Activated CD8-positive, alpha-beta memory T cell treated with anti-CD3 and anti-CD28 coated beads, Interleukin-2, amount 50 U/mL, for 24 hours (primary cell): ENCODE measurements at regions not wholly inside any gene's neighbourhood (a gene's known extent, or its start where the extent isn't known, plus 50 kb on each side); places are given as distances from the start of the nearest gene placed in this dataset.

Source experiments
- DNase-seq: peaks from one replicate; pipeline ENCODE4 v3.0.0-alpha.2; 2020; ENCODE audit errors: extremely low read depth

DNA sequence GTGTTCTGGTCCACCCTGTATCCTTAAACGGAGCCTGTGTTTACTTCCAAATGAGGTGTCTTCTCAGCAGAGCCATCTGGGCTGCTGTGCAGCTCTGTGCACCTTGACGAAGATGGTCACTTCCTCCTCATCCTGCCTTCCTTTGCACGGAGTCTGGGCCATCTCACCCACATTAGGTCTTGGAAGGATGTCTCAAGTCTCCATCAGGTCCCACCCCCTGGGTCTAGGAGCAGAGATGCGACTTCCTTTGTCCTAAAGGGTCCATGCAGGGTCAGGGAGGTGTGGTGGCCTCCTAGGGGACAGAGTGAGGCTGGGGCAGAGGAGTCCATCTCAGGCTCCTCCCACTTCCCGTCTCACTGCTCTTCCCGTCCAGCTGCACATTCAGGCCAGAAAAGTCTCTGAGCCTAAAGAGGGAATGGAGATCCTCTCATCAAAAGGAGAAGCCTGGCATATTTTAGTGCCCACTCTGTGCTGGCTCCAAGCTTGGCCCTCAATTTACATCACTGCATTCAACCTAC is 209.2 kb downstream of the MATN1 start:
- no peak for DNase-seq

DNA sequence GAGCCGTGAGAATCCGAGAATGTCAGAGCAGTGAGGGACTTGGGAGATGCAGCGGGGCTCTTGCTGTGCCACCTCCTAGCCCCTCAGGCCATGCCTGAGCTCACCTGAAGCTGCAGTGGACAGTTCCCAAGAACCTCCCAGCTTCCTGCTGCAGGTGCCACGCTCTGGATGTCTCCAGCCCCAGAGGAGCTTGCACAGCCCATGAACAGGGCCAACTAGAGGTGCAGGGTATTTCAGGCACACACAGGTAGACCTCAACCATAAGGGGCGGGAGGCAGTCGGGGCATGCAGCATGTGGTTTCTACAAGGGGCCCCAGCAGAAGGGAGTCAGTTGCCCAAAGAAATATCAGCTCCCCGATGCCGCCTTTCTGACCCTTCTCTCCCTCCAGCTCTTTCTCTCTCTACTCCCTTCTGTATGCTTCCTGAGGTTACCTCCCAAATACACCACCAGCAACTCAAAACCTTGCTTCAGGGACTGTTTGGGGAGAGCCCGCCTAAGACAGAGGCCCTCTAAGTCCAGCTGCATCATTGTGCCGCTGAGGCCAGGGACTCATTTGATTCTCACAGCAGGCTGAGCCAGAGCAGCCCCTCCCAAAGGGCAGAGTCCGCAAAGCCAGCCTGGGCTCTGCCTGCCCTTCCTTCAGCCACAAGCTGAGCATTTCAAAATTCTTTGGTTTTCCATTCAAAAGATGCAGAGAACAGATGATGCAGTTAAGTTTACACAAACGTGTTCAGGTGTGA is 209.8 kb downstream of the MATN1 start:
- DNase-seq, result no peak

DNA sequence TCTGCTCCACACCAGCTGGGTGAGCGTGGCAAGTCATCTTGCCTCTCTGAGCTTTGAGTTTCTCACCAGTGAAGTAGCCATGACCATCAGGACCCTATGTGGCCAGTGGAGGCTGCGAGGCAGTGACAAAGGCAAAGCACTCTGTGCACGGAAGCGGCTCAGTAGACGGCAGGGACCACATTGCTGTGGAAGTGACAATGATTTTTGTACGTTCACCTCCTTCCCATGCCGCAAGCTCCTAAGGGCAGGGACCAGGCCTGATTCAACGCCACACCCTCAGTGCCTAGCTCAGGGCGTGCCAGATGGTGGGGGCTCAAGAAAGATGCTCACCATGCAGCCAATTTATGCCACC is 210.5 kb downstream of the MATN1 start:
- DNase-seq, result no peak

DNA sequence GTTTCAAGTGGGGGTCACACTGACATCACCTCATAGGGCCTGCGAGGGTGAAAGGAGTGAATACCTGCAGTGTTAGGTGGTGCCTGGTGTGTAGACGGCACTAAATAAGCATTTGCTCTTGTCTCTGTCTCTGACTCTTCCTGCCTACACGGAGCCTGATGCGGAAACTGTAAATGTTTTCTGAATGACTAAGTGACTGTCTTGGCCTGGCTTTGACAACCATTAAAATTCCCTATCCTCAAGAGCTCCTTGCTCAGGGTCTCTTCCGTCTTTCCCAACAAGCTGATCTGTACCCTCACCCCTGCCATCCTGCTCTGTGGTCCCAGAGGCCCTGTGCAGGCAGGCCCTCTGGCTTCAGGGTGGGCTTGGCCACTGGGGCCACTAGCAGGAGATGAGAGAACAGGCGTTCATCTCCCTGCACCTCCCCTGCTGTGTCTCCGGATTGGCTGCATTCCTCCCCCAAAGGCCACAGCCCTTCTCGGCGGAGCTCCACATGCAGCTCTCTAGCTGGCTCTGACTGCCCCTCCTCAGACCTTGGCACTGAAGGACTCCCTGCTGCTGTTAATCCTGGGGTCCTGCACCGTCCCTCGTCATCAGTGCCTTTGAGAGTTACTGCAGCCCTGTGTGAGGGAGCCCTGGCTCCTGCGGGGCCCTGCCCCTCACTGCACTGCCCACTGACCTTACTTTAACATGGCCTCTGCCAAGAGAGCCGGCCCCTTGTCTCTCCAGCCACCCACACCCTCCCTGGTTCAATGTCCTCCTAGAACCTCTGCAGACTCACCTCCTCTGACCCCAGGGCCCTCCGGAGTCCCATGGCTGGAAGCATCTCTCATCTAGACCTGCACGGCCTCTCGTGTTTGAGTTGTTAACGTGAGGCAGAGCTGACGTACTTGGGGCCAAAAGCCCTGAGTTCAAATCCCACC is 211.1 kb downstream of the MATN1 start:
- no peak for DNase-seq

DNA sequence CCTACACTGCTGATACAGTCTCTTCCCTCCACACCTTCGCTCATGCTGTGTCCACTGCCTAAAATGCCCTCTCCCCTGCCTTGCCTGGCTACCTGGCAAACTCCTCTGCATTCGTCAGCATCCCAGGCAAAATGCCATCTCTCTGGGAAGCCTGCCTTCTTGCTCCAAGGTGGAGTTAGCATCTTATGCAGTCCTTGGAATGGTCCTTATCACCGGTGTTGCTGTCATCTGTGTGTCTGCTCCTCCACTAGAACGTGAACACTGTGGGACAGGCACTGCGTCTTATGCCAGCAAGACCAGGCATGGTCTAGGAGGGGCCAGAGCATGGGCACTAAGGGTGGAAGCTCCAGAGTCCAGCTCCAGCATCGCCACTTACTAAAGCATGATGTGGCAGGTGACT is 211.8 kb downstream of the MATN1 start:
- no peak for DNase-seq

DNA sequence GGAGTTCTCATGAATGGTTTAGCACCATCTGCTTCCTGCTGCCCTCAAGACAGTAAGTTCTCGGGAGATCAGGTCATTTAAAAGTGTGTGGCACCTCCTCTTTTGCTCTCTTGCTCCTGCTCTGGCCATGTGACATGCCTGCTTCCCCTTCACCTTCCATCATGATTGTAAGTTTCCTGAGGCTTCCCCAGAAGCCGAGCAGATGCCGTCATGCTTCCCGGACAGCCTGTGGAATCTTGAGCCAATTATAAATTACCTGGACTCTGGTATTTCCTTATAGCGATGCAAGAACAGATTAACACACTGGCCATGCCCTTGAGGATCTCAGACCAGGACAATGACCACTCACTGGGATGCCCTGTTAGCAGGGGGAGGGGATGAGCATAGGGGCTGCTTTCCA is 212.3 kb downstream of the MATN1 start:
- no peak for DNase-seq

DNA sequence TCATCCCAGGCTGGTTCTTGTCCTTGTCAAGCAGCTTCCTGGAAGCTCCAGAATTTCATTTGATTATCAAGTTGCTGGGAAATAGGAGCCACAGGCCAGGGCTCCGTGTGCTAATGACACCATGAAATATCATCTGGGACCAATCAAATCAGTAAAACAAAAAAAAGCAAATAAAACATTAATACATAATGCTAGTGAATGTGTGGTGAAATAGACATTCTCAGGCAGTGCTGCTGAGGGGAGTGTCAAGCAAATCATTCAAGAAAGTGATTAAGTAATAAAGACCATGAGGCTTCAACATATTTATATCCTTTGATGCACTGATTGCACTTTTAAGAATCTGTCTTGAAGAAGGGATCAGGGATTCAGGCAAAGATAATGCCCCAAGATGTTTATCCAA is 213.7 kb downstream of the MATN1 start:
- no peak for DNase-seq

DNA sequence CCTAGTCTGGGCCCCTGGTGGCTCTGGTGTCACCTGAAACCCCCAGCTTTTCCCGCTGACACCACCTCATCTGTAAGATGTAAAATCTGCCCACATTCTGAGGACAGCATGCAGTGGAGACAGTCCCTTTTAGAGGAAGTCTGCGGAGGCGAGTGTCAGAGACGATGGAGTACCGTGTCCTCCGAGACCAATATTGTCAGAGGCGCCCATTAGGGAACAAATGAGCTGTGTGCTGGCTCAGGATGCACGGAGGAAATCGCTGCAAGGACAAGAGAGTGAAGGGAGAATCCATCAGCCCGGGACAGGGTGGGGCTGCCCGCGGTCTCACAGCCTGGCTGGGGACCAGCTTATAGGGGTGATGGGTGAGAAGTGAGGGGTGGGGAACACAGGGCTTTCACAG is 214.8 kb downstream of the MATN1 start:
- DNase-seq, result no peak

DNA sequence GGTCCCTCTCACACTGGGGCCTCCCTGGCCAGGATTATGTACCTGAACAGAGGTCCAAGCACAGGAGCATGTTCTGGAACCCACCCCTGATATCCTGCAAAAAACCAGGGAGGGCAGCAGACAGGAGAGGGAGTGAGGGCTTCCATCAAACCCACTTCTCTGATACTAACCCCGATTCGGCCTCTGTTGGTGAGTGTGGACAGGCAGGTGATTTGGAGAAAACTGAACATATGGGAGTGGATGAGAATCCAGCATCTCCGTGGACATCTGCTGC is 215.3 kb downstream of the MATN1 start:
- DNase-seq, result no peak

DNA sequence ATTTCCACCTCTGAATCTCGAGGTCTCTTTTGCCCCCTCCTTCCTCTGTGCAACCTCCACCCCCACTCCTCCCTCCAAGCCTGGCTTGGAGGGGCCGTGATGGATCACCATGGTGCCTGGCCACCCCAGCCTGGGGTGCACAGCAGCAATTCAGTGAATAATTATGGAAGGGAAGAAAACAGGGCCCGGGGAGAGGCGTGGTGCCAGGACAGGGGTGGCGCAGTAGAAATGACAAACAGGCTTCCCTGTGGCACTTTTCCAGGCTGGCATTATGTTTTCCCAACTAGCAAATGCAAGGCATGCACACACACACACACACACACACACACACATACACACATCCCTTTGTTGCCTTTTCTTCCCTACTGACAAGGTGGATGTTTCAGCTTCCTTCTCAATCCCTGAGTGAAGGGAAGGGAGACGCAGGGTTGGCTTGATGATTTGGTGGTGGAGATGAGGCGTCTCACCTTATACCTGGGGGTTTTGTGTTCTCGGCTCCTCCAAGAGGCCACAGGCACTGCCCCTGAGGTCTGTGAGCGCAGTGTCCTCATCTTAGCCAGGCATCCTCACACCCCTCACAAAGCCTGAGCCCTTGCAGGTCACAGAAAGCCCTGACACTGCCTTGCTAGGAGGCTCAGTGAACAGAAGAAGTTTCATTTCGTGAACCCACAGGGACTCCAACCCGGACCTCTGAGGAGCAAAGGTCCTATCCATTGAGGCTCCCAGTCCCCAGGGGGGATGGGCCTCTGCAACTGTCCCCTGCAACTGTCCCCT is 215.8 kb downstream of the MATN1 start:
- DNase-seq, result no peak

DNA sequence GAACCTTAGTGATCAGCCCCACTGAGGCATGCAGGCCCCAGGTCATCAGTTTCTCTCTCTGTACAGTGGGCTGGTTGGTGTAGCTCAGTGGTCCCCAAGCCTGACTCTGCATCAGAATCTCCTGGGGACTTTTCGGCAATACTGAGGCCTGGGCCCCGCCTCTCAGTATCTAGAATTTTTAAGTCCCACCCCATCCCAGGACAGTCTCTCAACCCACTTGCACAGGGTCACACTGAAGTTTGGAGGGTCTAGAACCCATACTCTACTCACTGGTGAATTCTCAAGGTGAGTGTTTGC is 216.4 kb downstream of the MATN1 start:
- no peak for DNase-seq

DNA sequence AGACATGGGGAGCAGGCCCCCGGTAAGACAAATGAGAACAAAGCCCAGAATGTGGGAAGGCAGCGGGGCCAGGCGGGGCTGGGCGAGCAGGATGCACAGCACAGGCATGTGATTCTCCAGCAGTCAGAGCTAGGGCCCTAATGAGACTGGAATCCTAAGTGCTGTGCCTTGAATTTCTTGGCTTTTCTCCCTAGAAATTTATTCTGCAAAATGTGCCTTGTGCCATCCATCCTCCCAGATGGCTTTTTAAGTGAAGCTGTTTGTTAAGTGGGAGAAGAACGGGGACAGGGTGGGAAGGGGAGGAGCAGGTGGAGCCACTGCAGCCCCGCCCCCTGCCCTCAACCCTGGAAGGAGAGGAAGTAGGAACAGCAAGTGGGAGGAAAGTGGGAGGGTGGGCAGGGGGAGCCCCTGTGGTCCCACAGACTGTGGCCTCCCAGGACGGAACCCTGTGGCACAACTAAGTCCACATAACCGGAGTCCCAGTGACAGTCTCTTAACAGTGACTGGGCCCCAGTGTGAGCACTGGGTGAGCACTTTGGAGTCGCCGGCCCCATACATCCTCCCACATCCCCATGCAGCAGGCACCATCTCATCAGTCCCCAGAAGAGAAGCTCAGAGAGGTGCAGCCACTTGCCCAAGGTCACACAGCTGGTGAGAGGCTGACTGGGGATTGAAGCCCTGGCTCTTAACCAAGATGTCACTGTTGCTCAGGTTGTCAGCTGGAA is 216.9 kb downstream of the MATN1 start:
- no peak for DNase-seq

DNA sequence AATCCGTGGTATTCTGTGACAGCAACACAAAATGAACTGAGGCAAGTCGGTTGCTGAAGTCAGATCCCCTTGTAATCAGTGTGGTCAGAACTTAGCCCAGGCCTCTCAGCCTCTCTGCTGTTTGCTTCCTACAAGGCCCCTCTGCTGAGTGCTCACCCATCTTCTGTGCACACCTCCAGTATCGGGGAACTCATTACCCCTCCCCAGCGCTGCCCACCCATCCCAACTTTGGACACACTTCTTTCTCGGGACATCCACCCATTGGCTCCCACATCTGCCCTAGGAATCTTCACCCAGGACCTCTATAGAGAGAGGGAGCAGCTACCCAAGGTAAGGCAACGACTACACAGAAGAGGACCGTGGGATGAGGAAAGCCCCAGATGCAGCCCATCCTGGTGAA is 217.5 kb downstream of the MATN1 start:
- DNase-seq, result no peak

DNA sequence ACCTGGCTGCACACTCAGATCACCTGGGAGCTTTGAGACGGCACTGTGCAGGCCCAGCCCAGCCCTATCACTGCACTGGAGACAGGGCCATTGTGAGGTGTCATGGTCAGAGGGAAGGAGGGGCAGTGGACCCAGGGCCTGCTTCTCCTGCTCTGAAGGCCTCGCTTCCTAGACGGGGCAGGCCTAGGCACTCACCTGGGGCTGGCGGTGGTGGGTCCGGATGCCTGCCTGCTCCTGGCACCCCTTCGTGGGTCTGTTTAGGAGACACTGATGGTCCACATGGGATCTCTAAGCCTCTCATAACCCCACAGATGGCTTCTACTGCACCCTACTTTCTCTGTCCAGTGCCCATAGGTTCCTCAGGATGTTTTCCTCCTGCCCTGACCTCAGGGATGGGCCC is 230.9 kb downstream of the MATN1 start:
- DNase-seq, result no peak

DNA sequence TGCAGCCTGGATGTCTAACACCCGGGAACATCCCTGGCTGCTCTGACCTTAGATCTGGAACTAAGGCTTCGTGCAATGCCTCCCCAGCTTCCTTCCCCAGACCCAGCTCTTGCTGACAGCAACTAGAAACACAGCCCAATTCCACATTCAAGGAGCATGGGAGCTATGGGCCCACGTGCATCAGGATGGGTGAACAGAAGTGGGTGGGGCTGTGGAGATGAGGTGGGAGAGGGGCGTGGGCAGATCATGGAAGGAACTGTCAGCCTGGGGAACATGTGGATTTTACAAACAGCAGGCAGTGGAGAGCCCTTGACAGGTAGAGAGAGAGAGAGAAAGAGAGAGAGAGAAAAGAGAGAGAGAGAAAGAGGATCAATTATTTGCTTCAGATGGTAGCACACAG is 231.6 kb downstream of the MATN1 start:
- no peak for DNase-seq

DNA sequence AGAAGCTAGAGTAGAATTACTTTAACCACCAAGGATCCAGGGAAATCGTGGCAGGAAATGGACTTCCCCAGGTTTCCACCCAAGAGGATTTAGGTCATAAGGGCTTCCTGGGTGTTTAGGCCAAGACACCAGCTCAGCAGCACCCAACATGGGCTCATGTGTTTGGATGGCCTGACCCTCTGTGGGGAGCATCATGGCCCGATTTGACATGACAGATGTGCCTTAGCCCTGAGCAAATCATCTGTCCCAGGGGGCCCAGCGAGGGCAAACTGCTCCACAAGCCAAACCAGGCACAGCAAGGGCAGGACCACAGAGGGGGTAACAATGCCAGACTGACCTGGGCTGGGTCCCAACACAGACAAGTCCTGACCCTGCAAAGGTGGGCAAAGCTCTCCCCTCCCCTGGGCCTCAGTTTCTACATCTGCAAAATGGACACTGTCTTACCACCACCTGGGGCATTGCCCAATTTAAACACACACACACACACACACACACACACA is 232.8 kb downstream of the MATN1 start:
- DNase-seq, result no peak

DNA sequence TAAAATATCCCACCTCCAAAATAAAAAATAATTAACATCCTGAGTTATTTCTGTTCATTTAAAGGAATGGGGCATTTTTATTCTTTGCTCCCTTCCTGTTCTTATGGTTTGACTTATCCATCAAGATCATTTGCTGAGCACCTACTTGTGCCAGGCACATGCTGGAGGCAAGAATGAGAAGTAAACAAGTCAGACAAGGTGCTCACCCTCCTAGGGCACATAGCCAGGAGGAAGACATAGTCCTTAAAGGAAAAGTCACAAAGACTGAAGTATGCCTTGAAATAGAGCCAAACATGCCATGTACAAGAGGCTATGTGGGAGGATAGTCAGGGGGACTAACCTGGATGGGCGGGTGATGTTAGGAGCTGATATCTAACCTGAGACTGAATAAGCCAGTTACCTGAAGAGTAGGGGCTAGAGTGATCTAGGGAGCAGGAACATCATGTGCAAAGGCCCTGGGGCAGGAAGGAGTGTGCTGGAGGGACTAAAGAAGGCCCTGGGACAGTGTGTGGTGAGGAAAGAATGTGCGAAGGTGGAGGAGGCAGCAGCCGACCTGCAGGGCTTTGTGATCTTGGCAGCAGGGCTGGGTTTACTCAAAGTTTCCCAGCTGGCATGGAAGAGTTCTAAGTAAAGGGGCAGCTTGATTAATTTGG is 233.5 kb downstream of the MATN1 start:
- DNase-seq, result no peak

DNA sequence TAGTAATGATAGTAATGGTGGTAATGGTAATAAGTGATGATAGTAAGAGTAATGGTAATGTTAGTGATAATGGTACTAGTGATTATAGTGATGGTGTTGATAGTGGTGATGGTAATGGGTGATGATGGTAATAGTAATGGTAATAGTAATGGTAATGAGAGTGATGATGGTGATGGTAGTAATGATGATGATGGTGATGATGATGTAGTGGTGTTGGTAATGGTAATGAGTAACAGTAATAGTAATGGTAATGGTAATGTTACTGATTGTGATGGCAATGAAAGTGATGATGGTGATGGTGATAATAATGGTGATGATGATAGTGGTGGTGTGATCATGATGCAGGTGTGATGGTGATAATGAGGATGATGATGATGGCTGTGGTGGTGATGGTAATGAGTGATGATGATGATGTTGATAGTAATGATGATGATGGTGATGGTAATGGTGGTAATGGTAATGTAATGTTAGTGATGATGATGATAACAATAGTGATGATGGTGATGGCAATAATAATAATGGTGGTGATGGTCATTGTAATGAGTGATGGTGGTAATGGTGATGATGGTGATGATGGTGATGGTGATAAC is 235.0 kb downstream of the MATN1 start:
- no peak for DNase-seq

DNA sequence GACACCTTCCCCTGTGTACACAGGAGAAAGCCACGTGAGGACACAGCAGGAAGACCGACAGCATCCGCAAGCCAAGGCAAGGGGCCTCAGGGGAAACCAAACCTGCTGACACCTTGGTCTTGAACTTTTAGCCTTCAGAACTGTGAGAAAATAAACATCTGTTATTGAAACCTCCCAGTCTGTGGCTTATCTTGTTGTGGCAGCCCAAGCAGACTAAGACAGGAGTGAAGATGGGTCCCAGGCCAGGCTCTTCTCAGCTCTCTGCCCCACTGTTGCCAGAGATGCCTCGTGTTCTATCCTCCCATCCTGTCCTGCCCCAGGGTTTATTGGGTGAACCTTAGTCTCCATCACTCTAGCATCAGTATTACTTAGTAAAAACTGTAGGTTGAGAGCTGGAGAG is 236.3 kb downstream of the MATN1 start:
- no peak for DNase-seq

DNA sequence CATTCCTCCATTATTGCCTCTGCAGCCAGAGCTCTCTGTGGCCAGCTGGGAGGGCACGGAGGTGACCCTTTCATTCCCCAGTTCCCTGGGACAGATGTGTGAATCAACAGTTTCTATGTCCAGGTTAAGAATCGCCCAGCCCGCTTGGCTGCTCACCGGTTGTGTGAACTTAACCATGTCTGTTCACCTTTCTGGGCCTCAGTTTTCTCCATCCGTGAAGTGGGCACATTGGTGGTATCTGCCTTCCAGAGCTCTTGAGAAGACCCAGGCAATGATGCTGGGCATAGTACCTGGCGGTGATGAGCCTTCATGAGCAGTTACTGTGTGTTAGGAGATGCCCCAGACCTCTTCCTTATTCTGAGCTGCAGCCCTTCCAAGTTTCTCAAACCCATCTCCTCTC is 238.3 kb downstream of the MATN1 start:
- no peak for DNase-seq

DNA sequence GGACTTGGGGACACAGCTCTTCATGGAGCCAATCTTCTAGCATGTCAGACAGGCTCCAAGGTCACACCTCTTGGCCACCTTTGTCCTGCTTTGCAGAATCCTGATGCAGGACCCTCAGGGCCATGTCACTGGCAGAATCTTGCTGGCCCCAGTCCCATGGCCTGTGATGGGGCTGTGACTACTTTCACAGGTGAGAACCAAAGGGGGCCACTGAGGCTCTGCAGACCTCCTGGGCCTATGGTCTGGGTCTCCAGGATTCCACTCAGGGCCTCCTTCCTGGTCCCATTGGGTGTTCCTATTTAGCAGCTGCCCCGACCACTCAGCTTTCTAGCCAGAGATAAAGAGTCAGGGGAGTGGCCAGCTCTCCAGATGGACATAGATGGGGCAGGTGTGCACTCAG is 238.7 kb downstream of the MATN1 start:
- no peak for DNase-seq
